ENCODE measurements at regions not wholly inside any gene's neighbourhood (a gene's known extent, or its start where the extent isn't known, plus 50 kb on each side); places are given as distances from the start of the nearest gene placed in this dataset.

- Histone ChIP-seq H3K9me3 (ENCODE audit: low read length) (peaks cover 6% of the 10 kb centered on the region), H3K4me1 (ENCODE audit: insufficient read depth, low read length) (no peaks in the 10 kb centered on the region), H3K27me3 (ENCODE audit: control insufficient read depth in 1 of 2, insufficient read depth in 2 of 2, low read length in 2 of 2) (peaks cover 4 to 43% of the 10 kb centered on the region in 2 experiments; a peak in 3 of 5 replicates), H3K9ac (ENCODE audit: insufficient read depth, low read depth, low read length) (no peak overlapping the region), H4K20me1 (ENCODE audit: insufficient read depth, low read length) (peaks cover 11% of the 10 kb centered on the region; the same call in 1 of the 2 replicates), H3K4me3 (replicated peaks in 1 of 3; ENCODE audit: insufficient read depth in 1 of 3, low read depth in 2 of 3, low read length in 3 of 3) (no peak overlapping the region), H3K4me2 (ENCODE audit: low read depth, low read length) (no peak overlapping the region), H3K79me2 (ENCODE audit: insufficient read depth, low read length) (no peaks in the 10 kb centered on the region), H3K36me3 (replicated peaks in 1 of 2; ENCODE audit: control insufficient read depth in 1 of 2, insufficient read depth in 2 of 2, low read length in 2 of 2) (no peaks in the 10 kb centered on the region), H3K27ac (ENCODE audit: extremely low read length, insufficient read depth, low read length) (no peak overlapping the region), H2AFZ (ENCODE audit: low read length) (no peak overlapping the region)
- ChIA-PET CTCF (ENCODE audit: low intra/inter-chr PET ratio, low total read pairs) (no interaction called here), POLR2A (no interaction called here)
- in situ Hi-C loops (cut with HindIII; ENCODE audit: extremely low pct_ligation_motif_present, low pct_unique_long_range_greater_than_20kb) = no loop called here
- TF ChIP-seq CSRNP1 (CRISPR knock-in tag; IDR thresholded peaks at IDR 0.05) (no peak), SP1 (IDR thresholded peaks at IDR 0.05) (no peak), SP1 (CRISPR knock-in tag; IDR thresholded peaks at IDR 0.05) (no peak), TP53 (CRISPR knock-in tag; conservative IDR thresholded peaks at IDR 0.05) (no peak), NFE2L2 (IDR thresholded peaks at IDR 0.05; ENCODE audit: low read length) (no peak), ZNF44 (CRISPR knock-in tag; IDR thresholded peaks at IDR 0.05) (no peak), ARID2 (CRISPR knock-in tag; IDR thresholded peaks at IDR 0.05; ENCODE audit: borderline replicate concordance) (no peak), ZBTB2 (CRISPR knock-in tag; IDR thresholded peaks at IDR 0.05; ENCODE audit: low read depth) (no peak), JUNB (CRISPR knock-in tag; IDR thresholded peaks at IDR 0.05; ENCODE audit: borderline replicate concordance) (no peak), RBAK (CRISPR knock-in tag; IDR thresholded peaks at IDR 0.05) (no peak), ZNF143 (CRISPR knock-in tag; IDR thresholded peaks at IDR 0.05) (no peak), XRCC5 (optimal IDR thresholded peaks at IDR 0.05; ENCODE audit: low read length) (no peak), ZNF547 (CRISPR knock-in tag; IDR thresholded peaks at IDR 0.05) (no peak)
- FAIRE-seq (no peak), DNase-seq (ENCODE audit: low spot score) (no peak), ATAC-seq (no peak)
- BruUV-seq (replicated peaks) = no TSS peak
- intact Hi-C loops (cut with micrococcal nuclease; ENCODE audit: unreplicated experiment) = no loop called here
- 7% methylated on average over 5 of the region's 6 CpGs for WGBS (ENCODE audit: low lambda C conversion rate)
Measured at GRCh38 chr20:63073738-63074065, 66.9 kb upstream of the BHLHE23 start.

Measured in HepG2 (cell line).